ENCODE measurements at regions not wholly inside any gene's neighbourhood (a gene's known extent, or its start where the extent isn't known, plus 50 kb on each side); places are given as distances from the start of the nearest gene placed in this dataset.

DNA sequence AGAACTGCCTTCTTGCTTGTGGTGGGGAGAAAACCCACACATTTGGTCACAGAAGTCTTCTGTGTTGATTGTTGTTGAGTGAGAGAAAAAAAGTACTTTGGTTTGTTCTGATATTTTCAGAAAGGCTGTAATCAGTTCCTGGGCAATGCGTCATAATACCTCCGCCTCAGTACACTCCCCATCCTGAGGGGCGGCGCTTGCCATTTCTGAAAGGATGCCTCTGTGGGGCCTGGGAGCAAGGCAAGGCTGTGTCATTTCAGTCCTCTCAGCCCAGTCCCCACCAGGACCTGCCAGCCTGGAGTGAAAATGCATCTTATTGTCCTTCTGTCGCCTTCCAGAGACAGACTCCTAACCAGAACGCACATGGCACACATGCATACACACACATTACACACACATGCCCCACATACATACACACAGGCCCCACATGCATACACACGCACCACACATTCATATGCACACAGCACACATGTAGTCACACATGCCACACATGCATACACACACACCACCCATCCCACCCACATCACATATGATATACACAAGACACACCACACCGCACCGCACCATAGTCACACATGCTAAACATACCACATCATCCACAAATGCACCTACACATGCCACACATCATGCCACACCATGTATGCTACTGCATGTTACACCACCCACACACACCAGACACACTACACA, 90.0 kb downstream of the CXCL12 start:
- TF ChIP-seq POLR2A (IDR thresholded peaks at IDR 0.05), result no peak
- TF ChIP-seq CTCF (IDR thresholded peaks at IDR 0.05), result no peak
